Germinal center (tissue), 1 donor: ENCODE measurements at regions not wholly inside any gene's neighbourhood (a gene's known extent, or its start where the extent isn't known, plus 50 kb on each side); places are given as distances from the start of the nearest gene placed in this dataset.
"Not testable (repeated sequence)": the region's sequence is repeated elsewhere in the genome, so short reads cannot be mapped to it uniquely, and the experiment has no call there.

Experiments used
- DNase-seq: peaks from one replicate; pipeline ENCODE4 v3.0.0; 2012; ENCODE audit warnings: mixed read lengths, low spot score

DNA sequence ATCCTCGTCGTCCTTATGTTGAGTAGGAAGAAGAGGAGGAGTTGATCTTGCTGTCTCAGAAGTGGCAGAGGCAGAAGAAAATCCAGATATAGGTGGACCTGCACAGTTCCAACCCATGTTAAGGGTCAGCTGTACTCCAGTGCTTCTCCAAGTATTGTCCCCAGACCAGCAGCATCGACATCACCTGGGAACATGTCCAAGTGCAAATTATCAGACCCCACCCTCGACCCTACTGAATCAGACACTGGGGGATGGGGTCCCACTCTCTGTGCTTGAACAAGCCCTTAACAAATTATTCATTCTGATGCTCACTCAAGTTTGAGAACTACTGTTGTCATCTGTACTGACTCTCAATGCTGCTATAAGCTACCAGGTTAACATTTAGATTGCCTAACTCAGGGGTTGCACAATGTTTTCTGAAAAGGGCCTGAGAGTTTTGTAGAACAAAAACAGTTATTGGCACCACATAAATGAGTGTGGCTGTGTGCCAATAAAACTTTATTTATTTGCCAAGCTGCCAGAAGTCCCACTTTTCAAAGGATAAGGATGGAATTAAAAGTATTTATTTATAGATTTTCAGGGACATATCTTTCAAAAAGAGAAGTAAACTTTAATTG is 226.7 kb upstream of the IPO5 start:
- DNase-seq = no peak

DNA sequence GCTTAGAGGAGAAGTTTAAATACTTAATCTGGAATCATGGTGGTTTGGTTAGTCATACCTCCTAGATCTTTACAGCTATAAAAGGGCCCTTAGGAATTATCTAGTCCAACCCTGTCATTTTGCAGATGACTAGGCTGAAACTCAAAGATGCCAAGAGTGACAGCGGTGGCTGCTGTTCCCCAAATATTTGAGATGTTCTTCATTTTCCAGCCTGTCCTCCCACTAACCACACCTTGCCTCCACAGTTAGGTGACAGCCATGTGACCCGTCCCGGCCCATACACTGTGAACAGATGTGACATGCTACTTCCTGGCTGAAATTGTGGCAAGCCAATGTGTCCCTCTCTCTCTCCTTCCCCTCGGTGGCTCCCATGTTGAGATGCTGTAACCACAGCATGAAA is 225.5 kb upstream of the IPO5 start:
- DNase-seq = no peak

DNA sequence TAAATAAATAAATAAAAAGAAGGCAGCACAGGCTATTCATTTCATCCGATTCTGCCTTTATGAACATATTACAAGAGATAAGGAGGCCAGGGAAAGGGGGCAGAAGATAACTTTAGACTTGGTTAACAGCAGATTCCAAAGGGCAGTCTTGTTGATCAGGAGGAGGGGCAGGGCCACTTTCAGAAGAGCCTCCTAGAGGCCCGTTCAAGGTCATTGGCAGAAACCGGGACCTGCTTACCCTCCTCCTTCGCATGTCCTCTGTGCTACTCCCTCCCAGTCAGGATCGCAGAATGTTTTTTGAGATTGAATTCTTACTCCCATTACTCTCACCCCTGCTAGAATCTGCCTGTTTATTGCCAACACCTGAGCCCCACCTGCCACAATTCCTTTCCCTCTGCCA is 217.0 kb upstream of the IPO5 start:
- DNase-seq = no peak

DNA sequence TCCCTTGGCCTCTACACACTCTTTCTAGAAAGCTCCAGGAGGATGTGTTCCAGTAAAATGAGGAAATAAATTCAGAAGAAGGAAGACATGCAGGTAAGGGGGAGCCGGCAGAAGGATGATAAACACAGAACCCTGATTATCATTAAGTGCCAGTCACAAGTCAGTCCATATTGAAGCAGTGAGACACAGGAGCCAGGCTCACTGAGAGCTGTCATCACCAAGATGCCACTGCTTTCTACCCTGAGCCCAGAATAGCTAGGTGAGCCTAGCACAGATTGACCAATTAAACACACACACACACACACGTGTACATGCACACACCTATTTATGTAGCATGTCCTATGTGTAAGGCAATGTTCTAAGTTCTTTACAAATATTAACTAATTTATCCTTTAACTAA is 211.4 kb upstream of the IPO5 start:
- no peak for DNase-seq

DNA sequence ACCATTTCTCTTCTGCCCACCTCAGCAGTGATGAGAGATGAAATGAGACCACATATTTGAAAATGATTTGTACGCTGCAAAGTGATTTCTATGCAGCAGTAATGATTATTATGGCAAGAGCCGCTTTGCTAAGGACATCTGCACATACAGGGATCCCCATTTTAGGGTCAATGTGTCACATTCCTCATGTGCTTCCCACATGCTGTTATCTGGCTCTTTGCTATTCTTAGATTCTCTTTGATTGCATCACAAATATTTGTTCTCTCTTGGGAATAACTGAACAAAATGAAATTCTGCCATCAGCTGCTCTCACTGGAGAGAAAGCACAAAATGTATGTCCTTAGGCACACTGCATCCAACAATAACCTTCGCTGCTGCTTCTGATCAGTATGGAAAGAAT is 209.5 kb upstream of the IPO5 start:
- DNase-seq = no peak

DNA sequence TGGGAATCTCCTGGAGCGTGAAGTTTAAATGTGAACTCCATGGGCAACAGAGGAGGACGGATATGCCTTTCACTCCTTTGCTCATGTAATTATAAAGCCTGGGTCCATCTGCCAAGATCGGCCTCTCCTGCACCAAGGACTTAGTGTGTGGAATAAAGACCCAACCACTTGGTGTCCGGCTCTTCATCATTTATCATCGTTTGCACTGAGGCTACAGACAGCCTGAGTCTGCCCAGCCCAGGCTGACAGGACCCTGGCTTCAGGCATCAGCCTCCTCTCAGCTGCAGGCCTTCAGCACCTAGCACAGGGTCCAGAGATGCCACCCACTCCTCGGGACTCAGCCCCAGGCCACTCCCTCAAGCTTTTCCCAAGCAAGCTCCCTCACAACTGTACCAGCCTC is 206.8 kb upstream of the IPO5 start:
- no peak for DNase-seq

DNA sequence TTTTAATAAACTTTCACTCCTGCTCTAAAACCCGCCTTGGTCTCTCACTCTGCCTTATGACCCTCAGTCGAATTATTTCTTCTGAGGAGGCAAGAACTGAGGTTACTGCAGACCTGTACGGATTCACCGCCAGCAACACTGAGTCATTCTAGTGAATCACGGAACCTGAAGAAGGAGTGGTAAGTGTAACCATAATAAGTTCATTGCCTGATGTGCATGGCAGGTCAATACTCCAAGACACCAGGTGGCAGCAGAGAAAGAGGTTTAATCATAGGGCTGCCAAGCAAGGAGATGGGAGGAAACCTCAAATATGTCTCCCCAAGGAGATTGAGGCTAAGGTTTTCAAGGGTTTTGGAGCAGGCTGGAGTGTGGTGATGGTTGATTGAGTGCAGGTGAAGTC is 204.3 kb upstream of the IPO5 start:
- DNase-seq = no peak

DNA sequence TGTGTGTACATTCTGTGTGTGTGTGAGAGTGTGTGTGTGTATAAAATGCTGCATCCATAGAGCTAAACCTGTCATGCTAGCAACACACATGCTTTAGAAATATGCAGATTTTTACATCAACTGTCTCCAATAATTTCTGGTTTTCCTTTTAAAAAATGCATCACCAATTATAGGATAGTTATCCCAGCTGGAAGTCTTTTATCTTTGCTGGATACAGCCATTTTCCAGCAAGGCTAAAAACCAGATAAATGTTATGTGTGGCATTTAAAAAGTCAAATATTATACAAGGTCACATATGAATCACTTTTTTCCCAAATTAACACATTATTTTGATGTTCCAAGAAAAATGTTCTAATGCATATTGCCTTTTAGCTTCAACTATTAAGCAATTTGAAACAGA is 202.0 kb upstream of the IPO5 start:
- no peak for DNase-seq

DNA sequence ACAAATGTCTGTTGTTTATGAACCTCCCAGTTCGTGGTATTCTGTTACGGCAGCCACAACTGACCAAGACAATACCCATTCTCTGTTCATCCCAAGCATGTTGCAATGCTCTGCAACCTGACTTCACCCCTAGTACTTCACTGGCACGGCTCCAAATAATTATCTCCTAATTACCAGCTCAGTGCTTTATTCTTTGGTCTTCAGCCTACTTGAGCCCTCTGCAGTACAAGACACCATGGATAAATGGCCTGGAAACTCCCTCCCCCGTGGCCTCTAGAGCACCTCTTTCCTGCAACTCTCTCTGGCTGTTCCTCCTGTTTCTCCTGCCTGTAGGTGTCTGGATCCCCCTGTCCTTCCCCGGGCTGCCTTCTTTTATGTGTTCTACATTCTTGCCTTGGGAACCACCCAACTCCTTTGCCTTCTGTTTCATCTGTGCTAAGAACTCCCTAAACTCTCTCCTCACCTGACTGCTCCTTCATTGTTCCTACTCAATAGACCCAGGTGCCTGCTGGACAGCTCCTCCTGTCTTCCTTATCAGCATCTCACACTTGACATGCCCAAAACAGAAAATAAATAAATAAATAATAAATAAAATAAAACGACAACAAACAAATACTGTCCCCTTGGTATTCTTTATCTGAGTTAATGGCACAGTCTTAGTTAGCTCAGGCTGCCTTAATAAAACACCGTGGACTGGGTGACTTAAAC is 200.4 kb upstream of the IPO5 start:
- no peak for DNase-seq

DNA sequence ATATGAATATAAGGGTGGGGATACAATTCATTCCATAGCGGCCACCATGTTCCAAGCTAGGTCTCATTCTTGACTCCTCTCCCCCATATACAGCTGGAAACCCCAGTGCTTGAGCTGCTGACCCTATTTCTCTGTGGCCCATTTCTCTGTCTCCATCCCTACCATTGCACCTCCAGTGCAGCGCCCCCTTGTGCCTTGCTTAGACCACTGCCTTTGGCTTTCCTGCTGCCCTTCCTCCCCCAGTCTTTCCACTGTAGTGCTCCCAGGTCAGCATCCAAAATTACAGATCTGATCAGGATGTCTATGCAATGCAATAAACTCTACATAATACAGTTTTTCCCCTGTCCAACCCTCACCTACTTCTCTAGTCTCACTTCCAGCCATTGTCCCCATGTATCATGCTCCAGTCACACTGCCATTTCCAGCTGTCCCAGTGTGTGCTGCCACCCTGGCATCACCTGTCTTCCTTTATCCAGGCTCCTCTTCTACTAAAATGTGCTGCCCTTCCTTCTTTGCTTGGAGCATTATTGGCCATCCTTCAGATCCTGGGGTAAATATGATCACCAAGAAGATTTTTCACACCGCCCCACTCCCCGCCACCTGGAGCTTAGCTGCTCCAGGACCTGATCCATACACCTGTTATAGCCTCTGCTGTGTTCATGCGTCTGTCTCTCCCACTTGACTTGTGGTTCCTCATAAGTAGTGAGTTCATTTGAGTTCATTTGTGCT is 199.4 kb upstream of the IPO5 start:
- DNase-seq = no peak

DNA sequence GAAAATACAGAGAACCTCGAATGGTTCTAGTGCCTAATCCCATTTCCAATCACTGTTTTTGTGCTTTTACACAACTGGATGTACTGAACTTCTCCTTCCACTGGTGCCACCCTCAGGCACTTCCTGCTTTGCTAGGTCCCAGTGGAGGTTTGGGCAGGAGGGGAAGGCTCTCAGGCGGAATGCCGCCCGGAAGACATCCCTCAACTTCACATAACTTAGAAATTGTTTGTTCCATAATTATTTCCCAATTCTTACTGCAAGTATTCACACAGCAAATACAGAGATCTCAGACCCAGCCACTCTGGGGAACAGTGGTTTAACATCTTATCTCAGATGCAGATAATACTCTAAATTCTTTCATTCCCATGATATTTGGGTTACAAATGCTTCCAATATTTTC is 195.7 kb upstream of the IPO5 start:
- DNase-seq = no peak

DNA sequence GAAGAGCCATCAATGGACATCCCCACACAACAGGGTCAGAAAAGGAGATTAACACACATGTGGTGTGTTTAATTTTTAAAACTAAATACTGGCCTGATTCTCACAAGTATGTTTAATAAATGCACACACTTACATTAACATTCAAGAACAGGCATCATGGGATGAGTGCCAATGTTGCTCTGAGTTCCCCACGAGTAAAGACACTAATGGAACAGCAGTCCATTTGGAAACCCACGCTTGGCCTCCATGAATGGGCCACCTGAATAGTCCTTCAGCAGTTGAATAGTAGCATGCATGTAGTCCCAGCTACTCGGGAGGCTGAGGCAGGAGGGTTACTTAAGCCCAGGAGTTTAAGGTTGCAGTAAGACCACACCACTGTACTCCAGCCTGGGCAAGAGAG is 195.2 kb upstream of the IPO5 start:
- no peak for DNase-seq

DNA sequence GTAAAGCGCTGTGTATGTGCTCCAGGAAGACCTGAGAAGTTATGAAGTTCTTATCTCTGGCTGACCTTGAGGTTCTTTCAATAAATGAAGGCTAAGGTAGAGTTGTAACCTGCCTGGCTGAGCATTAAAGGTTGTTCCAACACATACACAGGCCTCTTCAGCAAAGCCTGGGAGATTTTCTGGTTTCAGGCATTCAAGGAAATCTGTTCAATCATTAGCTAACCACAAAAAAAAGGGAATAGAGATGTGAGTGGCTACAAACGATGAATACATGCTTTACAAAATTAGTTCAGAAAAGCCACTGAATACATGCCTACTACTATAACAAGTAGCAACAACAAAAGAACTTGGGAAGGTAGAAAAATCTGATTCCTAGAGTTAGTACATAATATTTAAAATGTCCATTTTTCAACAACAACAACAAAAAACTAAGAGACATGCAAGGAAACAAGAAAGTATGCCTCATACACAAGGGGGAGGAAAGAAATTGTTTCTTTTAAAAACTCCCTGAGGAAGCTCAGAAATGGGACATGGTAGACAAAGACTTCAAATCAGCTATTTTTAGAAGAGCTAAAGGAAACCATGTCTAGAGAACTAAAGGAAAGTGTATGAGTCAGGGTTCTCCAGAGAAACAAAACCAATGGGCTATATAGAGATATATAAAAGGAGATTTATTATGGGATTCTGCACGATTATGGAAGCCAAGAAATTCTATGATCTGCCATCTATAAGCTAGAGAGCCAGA is 191.5 kb upstream of the IPO5 start:
- no peak for DNase-seq

DNA sequence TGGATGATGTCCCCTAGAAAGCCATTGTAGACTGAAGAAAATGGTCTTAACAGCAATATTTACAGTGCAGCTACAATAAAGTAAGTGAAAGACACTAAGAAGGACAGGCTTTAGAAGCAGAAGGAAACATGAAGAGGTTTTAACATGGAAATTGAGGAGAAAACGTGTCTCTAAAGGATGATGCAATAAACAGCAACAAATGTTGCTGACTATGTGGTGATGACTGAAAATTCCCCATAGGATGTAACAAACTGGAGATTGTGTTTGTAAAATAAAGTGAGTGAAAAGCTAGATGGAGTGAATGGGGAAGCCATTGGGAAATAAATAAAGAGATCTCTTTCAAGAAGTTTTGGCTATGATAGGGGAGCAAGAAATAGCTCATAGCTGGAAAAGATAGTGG is 186.7 kb upstream of the IPO5 start:
- no peak for DNase-seq

DNA sequence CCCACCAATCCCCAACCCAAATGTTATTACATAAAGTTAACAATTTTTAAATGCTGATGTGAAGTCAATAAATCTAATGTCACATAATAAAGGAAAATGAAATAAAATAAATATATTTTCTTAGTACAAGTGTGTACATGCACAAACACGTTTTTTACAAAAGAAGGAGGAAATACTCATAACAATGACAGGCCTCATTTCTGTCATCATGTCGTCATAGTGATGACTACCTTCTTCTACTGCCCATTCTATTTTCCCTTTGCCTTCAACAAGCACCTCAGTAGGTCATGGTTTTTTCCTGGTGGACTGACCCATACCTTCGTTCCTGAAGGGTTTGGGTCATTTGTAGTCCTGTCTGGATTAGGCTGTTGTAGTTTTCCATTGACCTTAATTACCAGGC is 185.3 kb upstream of the IPO5 start:
- DNase-seq = no peak

DNA sequence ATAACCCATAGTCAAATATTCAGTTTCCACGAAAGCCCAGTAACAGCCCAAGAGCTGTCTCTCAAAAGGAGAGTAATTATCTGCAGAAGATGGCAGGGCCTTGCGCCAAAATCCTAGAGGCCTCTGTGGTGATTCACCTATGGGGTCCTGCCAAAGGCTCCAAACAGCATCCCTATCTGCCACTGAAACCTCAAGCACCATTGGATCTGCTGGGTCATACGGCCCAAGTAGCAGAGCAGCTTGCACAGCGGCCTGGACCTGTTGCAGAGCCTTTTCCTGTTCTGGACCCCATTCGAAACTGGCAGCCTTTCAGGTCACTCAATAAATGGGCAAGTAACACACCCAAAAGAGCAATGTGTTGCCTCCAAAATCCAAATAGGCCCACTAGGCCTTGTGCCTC is 183.2 kb upstream of the IPO5 start:
- not testable (repeated sequence) for DNase-seq

DNA sequence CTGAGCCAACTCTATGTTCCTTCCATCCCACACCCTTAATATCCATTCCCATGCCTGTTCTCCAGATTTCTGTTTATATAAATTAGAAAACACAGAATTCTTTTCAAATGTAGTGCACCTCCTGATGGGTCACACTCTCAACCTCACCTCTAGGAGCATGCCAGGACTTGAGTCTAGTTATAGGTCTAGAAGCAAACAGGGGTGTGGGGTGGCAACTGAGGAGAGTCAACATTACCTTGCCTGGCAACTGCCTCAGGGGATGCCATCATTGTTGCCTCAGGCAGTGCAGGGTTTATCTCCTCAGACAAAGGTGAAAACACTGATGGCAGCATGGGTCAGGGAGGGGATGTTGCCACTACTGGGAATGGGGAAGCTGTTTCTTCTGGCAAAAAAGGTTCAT is 181.0 kb upstream of the IPO5 start:
- not testable (repeated sequence) for DNase-seq

DNA sequence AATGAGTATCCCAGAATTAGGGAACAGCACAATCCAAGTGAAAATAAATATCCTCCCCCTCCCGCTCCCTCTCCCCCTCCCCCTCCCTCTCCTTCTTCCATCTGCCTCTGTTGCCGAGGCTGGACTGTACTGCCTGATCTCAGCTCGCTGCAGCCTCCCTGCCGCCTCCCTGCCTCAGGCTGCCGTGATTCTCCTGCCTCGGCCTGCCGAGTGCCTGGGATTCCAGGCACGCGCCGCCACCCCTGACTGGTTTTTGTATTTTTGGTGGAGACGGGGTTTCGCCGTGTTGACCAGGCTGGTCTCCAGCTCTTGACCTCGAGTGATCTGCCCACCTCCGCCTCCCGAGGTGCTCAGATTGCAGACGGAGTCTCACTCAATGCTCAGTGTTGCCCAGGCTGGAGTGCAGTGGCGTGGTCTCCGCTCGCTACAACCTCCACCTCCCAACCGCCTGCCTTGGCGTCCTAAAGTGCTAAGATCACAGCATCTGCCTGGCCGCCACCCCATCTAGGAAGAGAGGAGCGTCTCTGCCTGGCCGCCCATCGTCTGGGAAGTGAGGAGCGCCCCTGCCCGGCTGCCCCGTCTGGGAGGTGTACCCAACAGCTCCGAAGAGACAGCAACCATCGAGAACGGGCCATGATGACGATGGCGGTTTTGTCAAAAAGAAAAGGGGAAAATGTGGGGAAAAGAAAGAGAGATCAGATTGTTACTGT is 178.9 kb upstream of the IPO5 start:
- DNase-seq = not testable (repeated sequence)

DNA sequence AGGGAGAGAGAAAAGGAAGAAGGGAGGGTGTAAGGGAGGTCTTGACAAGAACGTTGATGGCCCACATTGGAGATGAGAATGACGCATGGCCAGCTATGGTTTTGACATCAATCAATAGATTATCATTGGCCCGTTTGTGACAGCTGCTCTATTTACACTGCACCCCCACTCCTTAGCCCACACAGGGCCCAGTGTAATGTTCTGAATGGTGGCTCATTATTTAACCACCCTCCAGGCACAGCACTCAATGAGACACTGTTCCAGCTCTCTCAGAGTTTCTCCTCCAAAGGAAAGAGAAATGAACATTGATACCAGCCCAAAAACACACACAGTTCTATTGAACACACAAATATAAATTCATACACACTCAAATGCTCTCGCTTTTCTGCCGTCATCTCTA is 173.0 kb upstream of the IPO5 start:
- DNase-seq = no peak

DNA sequence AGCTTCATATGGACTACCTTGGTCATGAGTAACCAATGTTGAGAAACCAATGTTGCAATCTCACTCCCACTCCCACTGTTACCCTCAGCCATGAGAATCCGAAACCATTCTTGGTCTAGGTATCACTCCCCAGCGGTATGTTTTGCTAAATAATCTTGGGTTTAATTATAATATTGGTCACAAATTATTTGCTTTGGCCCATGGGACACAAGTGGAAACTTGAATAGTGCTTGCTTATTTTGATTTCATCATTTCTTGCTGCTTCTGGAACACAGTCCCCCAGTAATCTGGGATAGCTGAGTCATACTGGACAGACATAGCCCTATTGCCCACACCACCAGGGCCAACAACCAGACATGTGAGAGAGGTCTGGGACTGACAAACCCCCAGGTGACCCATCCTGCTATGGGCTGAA is 171.6 kb upstream of the IPO5 start:
- DNase-seq = no peak

DNA sequence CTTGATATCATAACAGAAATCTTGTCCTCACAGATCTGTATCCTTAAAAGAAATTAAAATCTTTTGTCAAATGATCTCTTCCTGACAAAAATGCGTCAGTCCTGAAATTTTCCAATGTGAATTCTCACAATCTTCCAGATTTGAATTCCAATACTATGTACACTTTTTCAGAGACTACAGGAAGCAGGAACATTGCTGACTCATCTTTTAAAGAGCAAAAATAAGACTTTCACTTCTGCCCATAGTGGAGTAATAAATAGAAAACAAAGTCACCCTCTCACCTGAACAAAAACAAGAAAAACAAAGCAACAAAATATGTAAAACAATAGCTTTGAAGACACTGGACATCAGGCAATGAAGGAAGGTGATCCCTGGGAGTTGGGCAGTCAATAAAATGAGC is 167.0 kb upstream of the IPO5 start:
- DNase-seq = no peak

DNA sequence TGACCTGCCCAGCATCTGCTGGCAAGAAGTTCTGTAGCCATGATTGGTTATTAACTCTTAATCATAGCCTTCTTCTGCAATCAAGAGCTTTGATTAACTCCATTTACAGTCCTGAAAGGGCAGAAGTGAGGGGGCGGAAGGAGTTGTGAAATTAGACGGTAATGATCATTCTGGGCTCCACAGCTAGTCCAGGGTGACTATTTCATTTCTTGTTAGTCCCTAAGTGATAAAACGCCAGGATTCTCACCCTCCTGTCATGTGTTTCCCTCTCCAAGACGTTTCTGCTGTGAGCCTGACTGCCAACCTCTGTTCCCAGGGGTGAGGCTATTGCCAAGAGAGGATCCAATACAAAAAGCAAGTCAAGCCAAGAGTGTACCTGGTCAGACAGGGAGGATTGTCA is 155.9 kb upstream of the IPO5 start:
- no peak for DNase-seq
